IMR-90 (cell line): ENCODE measurements at regions not wholly inside any gene's neighbourhood (a gene's known extent, or its start where the extent isn't known, plus 50 kb on each side); places are given as distances from the start of the nearest gene placed in this dataset.
"Not testable (repeated sequence)": the region's sequence is repeated elsewhere in the genome, so short reads cannot be mapped to it uniquely, and the experiment has no call there.

Experiments used
- ATAC-seq: fragments of 200-7000 bp; cut with Tn5 transposase; 2 replicates; pipeline ENCODE4 v1.9.1; 2020; ENCODE audit warnings: low read depth, mild to moderate bottlenecking, moderate library complexity
- BruUV-seq: library from RNA; stranded (reverse); fragments of 400-500 nt; replicated peaks from 2 replicates; lab custom pipeline; 2021; lab: Mats Ljungman, UMichigan
- CTCF ChIA-PET: fragments of 300-600 bp; formaldehyde crosslinking; extraction: SDS; loops from one replicate; lab custom pipeline; 2021; ENCODE audit warnings: antibody characterized with exemption; lab: Yijun Ruan, JAX
- POLR2A ChIA-PET: fragments of 300-600 bp; sonication (Branson Sonifier 250); formaldehyde crosslinking; loops from one replicate; lab custom pipeline; 2022; ENCODE audit warnings: antibody characterized with exemption; ENCODE audit not compliant: unreplicated experiment; lab: Charles Lee
- DNase-seq: peaks from one replicate; pipeline ENCODE4 v3.0.0; 2013
- H2AFZ ChIP-seq: replicated peaks from 2 replicates; pipeline ENCODE3; 2013; ENCODE audit warnings: low read length, mild to moderate bottlenecking; ENCODE audit not compliant: poor library complexity
- H2AK5ac ChIP-seq: 2 replicates; pipeline ENCODE4 v1.6.1; 2013; ENCODE audit warnings: low read depth, low read length, inconsistent platforms
- H2AK9ac ChIP-seq: replicated peaks from 2 replicates; pipeline ENCODE3; 2013; ENCODE audit warnings: mild to moderate bottlenecking, low read depth, low read length, moderate library complexity; ENCODE audit not compliant: poor library complexity
- H2BK120ac ChIP-seq: 2 replicates; pipeline ENCODE4 v1.6.1; 2013; ENCODE audit warnings: low read depth, low read length, inconsistent platforms
- H2BK15ac ChIP-seq: 3 replicates; pipeline ENCODE4 v1.6.1; 2013; ENCODE audit warnings: low read depth, low read length, inconsistent platforms
- H2BK20ac ChIP-seq: 2 replicates; pipeline ENCODE4 v1.6.1; 2013; ENCODE audit warnings: low read depth, mild to moderate bottlenecking, inconsistent platforms, low read length, moderate library complexity
- H2BK5ac ChIP-seq: 2 replicates; pipeline ENCODE4 v1.6.1; 2013; ENCODE audit warnings: mild to moderate bottlenecking, low read depth, low read length, inconsistent platforms; ENCODE audit not compliant: poor library complexity, severe bottlenecking
- H3K14ac ChIP-seq: replicated peaks from 2 replicates; pipeline ENCODE4 v1.6.1; 2013; ENCODE audit warnings: low read depth, low read length, inconsistent platforms
- H3K18ac ChIP-seq: 2 replicates; pipeline ENCODE4 v1.6.1; 2013; ENCODE audit warnings: low read depth, low read length, control low read depth
- H3K23ac ChIP-seq: 2 replicates; pipeline ENCODE4 v1.6.1; 2013; ENCODE audit warnings: low read depth, low read length, inconsistent platforms
- H3K27ac ChIP-seq: 2 replicates; pipeline ENCODE4 v1.5.1; 2013; ENCODE audit warnings: mild to moderate bottlenecking, control low read depth, low read length; ENCODE audit not compliant: insufficient read depth
- H3K27me3 ChIP-seq: 2 replicates; pipeline ENCODE4 v1.6.1; 2013; ENCODE audit warnings: low read length; ENCODE audit not compliant: control insufficient read depth, insufficient read depth
- H3K36me3 ChIP-seq: 2 replicates; pipeline ENCODE4 v1.6.1; 2013; ENCODE audit warnings: low read length, mixed read lengths; ENCODE audit not compliant: control insufficient read depth, insufficient read depth
- H3K4ac ChIP-seq: 2 replicates; pipeline ENCODE4 v1.6.1; 2013; ENCODE audit warnings: low read depth, low read length, inconsistent platforms
- H3K4me1 ChIP-seq: 2 replicates; pipeline ENCODE4 v1.6.1; 2013; ENCODE audit warnings: low read length, mixed read lengths; ENCODE audit not compliant: control insufficient read depth, insufficient read depth
- H3K4me2 ChIP-seq: 2 replicates; pipeline ENCODE4 v1.6.1; 2013; ENCODE audit warnings: low read depth, mild to moderate bottlenecking, control low read depth, low read length, moderate library complexity
- H3K4me3 ChIP-seq: 2 replicates; pipeline ENCODE4 v1.5.1; 2013; ENCODE audit warnings: low read depth, mild to moderate bottlenecking, control low read depth, low read length, moderate library complexity; ENCODE audit not compliant: insufficient read depth
- H3K56ac ChIP-seq: 2 replicates; pipeline ENCODE4 v1.6.1; 2013; ENCODE audit warnings: low read length, inconsistent platforms; ENCODE audit not compliant: insufficient read depth; ENCODE audit errors: extremely low read depth
- H3K79me1 ChIP-seq, 2 experiments: 2 replicates each; pipeline ENCODE4 v1.6.1; 2013; ENCODE audit warnings: low read length in 2 of 2, inconsistent platforms in 1 of 2, low read depth in 1 of 2
- H3K9ac ChIP-seq: 2 replicates; pipeline ENCODE4 v1.6.1; 2013; ENCODE audit warnings: low read depth, low read length, control low read depth
- H3K9me1 ChIP-seq: 2 replicates; pipeline ENCODE4 v1.6.1; 2013; ENCODE audit warnings: low read length, inconsistent platforms; ENCODE audit not compliant: insufficient read depth
- H3K9me3 ChIP-seq: 2 replicates; pipeline ENCODE4 v1.6.1; 2013; ENCODE audit warnings: low read length; ENCODE audit not compliant: control insufficient read depth, insufficient read depth
- H4K20me1 ChIP-seq: 2 replicates; pipeline ENCODE4 v1.6.1; 2013; ENCODE audit warnings: low read length, inconsistent platforms; ENCODE audit not compliant: insufficient read depth
- H4K5ac ChIP-seq: 2 replicates; pipeline ENCODE4 v1.6.1; 2013; ENCODE audit warnings: mild to moderate bottlenecking, low read depth, low read length, control low read depth
- H4K8ac ChIP-seq, 2 experiments: 2 replicates each; pipeline ENCODE4 v1.6.1; 2013; ENCODE audit warnings: low read depth in 2 of 2, low read length in 2 of 2, control low read depth in 1 of 2, inconsistent platforms in 1 of 2
- H4K91ac ChIP-seq: 2 replicates; pipeline ENCODE4 v1.6.1; 2013; ENCODE audit warnings: low read depth, low read length, inconsistent platforms; ENCODE audit not compliant: insufficient read depth
- WGBS, 2 experiments: methylation state at CpG; one replicate each; pipeline versions ENCODE4 v1.1.5 to v1.1.7; 2013; ENCODE audit warnings: missing lambda C conversion rate in 2 of 2; ENCODE audit not compliant: insufficient read length in 1 of 2; ENCODE audit errors: extremely low coverage in 2 of 2; 5-methylcytosine and 5-hydroxymethylcytosine counted together
- dilution Hi-C: fragments of 300-500 bp; cut with HindIII; formaldehyde crosslinking; loops from one replicate; pipeline ENCODE4 v1.14.3; 2018; ENCODE audit warnings: low sequenced_read_pairs; ENCODE audit not compliant: unreplicated experiment
- in situ Hi-C: fragments of 300-500 bp; cut with MboI; formaldehyde crosslinking; loops from 3 replicates; pipeline ENCODE4 v1.14.3; 2019; ENCODE audit warnings: low sequenced_read_pairs, inconsistent platforms, mixed read lengths
- intact Hi-C: fragments of 100-400 bp; cut with micrococcal nuclease; formaldehyde crosslinking; loops from 2 replicates; pipeline ENCODE4 v1.10.0; 2022

GRCh38 chr14:83898558-83898957, 1631.4 kb upstream of the FLRT2 start:
- H3K56ac ChIP-seq, H2BK20ac ChIP-seq, H3K4ac ChIP-seq, H3K4me2 ChIP-seq, H2BK120ac ChIP-seq, H2BK5ac ChIP-seq, H3K14ac ChIP-seq, CTCF ChIA-PET, H3K23ac ChIP-seq, H3K9ac ChIP-seq, H3K4me1 ChIP-seq, H2AFZ ChIP-seq, H2AK5ac ChIP-seq, H3K27me3 ChIP-seq, H2BK15ac ChIP-seq, POLR2A ChIA-PET, H4K8ac ChIP-seq, H3K9me3 ChIP-seq, H3K27ac ChIP-seq, H4K20me1 ChIP-seq, dilution Hi-C loops, BruUV-seq, intact Hi-C loops, H3K18ac ChIP-seq, H3K79me1 ChIP-seq, H2AK9ac ChIP-seq, ATAC-seq, in situ Hi-C loops, H3K36me3 ChIP-seq, H3K4me3 ChIP-seq, DNase-seq, H4K5ac ChIP-seq, H3K9me1 ChIP-seq, H4K91ac ChIP-seq: not testable (repeated sequence)
- no CpG with 5 or more reads among the region's 2 CpGs for whole genome bisulfite sequencing, 2 experiments
